ENCODE measurements at regions not wholly inside any gene's neighbourhood (a gene's known extent, or its start where the extent isn't known, plus 50 kb on each side); places are given as distances from the start of the nearest gene placed in this dataset.

- no peak overlapping the region for H2BK5ac ChIP-seq (ENCODE audit: low read depth, low read length, poor library complexity, severe bottlenecking)
- H3K18ac ChIP-seq (ENCODE audit: low read depth in 1 of 2, low read length in 2 of 2): no peak overlapping the region
- H3K4me3 ChIP-seq (ENCODE audit: insufficient read depth in 1 of 2, low read depth in 1 of 2, low read length in 2 of 2): no peak overlapping the region
- no peak overlapping the region for H3K23ac ChIP-seq (ENCODE audit: low read length in 2 of 2)
- no peak overlapping the region for H2AFZ ChIP-seq (ENCODE audit: low read depth, low read length)
- no peak overlapping the region for H4K91ac ChIP-seq (ENCODE audit: low read length)
- no peak overlapping the region for H3K27ac ChIP-seq (ENCODE audit: low read length, poor library complexity, severe bottlenecking)
- no peaks in the 10 kb centered on the region for H3K9me3 ChIP-seq (ENCODE audit: control insufficient read depth, low read length)
- no peaks in the 10 kb centered on the region for H3K27me3 ChIP-seq (ENCODE audit: control insufficient read depth in 1 of 2, insufficient read depth in 1 of 2, low read length in 2 of 2)
- H3K9ac ChIP-seq (ENCODE audit: low read length): no peak overlapping the region
- no peaks in the 10 kb centered on the region for H3K79me1 ChIP-seq (replicated peaks; ENCODE audit: low read length, poor library complexity, severe bottlenecking)
- H2BK15ac ChIP-seq (ENCODE audit: low read depth, poor library complexity, severe bottlenecking): no peak overlapping the region
- no peak overlapping the region for H3K4ac ChIP-seq (ENCODE audit: low read depth in 1 of 2, low read length in 2 of 2)
- no peak overlapping the region for H2AK5ac ChIP-seq (ENCODE audit: low read length, severe bottlenecking)
- H2BK120ac ChIP-seq (ENCODE audit: low read depth, low read length): no peak overlapping the region
- no peak overlapping the region for H3K14ac ChIP-seq (ENCODE audit: low read length in 2 of 2)
- no peaks in the 10 kb centered on the region for H3K36me3 ChIP-seq (ENCODE audit: control insufficient read depth in 1 of 2, insufficient read depth in 2 of 2, low read depth in 1 of 2, low read length in 2 of 2)
- WGBS: 100% methylated on average over 4 of the region's 6 CpGs
- H4K8ac ChIP-seq (ENCODE audit: low read length): no peak overlapping the region
- H2BK12ac ChIP-seq (ENCODE audit: low read length in 2 of 2): no peak overlapping the region
- no peaks in the 10 kb centered on the region for H3K4me1 ChIP-seq (ENCODE audit: control insufficient read depth, insufficient read depth, low read depth, low read length)
- peak; percentile 36 for DNase-seq
- no peak overlapping the region for H3K4me2 ChIP-seq (ENCODE audit: low read length, poor library complexity, severe bottlenecking)
These were observed 526.6 kb downstream of the KLF12 start for GRCh38 chr13:73607489-73608156.

GRCh38 chr13:73603646-73604045 lies 530.6 kb downstream of the KLF12 start:
- H3K23ac ChIP-seq (ENCODE audit: low read length in 2 of 2): no peak overlapping the region
- 71% methylated on average over 1 of the region's 1 CpG for WGBS
- no peak overlapping the region for H3K4me3 ChIP-seq (ENCODE audit: insufficient read depth in 1 of 2, low read depth in 1 of 2, low read length in 2 of 2)
- H3K18ac ChIP-seq (ENCODE audit: low read depth in 1 of 2, low read length in 2 of 2): no peak overlapping the region
- no peak overlapping the region for H3K4ac ChIP-seq (ENCODE audit: low read depth in 1 of 2, low read length in 2 of 2)
- no peak overlapping the region for H3K9ac ChIP-seq (ENCODE audit: low read length)
- H2BK120ac ChIP-seq (ENCODE audit: low read depth, low read length): no peak overlapping the region
- no peak overlapping the region for H3K4me2 ChIP-seq (ENCODE audit: low read length, poor library complexity, severe bottlenecking)
- H3K27ac ChIP-seq (ENCODE audit: low read length, poor library complexity, severe bottlenecking): no peak overlapping the region
- no peak overlapping the region for H2AK5ac ChIP-seq (ENCODE audit: low read length, severe bottlenecking)
- H2BK15ac ChIP-seq (ENCODE audit: low read depth, poor library complexity, severe bottlenecking): no peak overlapping the region
- H3K27me3 ChIP-seq (ENCODE audit: control insufficient read depth in 1 of 2, insufficient read depth in 1 of 2, low read length in 2 of 2): no peaks in the 10 kb centered on the region
- DNase-seq: no peak
- H4K91ac ChIP-seq (ENCODE audit: low read length): no peak overlapping the region
- H3K14ac ChIP-seq (ENCODE audit: low read length in 2 of 2): no peak overlapping the region
- H3K79me1 ChIP-seq (replicated peaks; ENCODE audit: low read length, poor library complexity, severe bottlenecking): no peaks in the 10 kb centered on the region
- H3K36me3 ChIP-seq (ENCODE audit: control insufficient read depth in 1 of 2, insufficient read depth in 2 of 2, low read depth in 1 of 2, low read length in 2 of 2): no peaks in the 10 kb centered on the region
- H3K4me1 ChIP-seq (ENCODE audit: control insufficient read depth, insufficient read depth, low read depth, low read length): no peaks in the 10 kb centered on the region
- H2BK5ac ChIP-seq (ENCODE audit: low read depth, low read length, poor library complexity, severe bottlenecking): no peak overlapping the region
- no peaks in the 10 kb centered on the region for H3K9me3 ChIP-seq (ENCODE audit: control insufficient read depth, low read length)
- H2AFZ ChIP-seq (ENCODE audit: low read depth, low read length): no peak overlapping the region
- H4K8ac ChIP-seq (ENCODE audit: low read length): no peak overlapping the region
- H2BK12ac ChIP-seq (ENCODE audit: low read length in 2 of 2): no peak overlapping the region

- no peak overlapping the region for H3K4ac ChIP-seq (ENCODE audit: low read depth in 1 of 2, low read length in 2 of 2)
- WGBS: 76% methylated on average over 4 of the region's 5 CpGs
- no peak overlapping the region for H3K9ac ChIP-seq (ENCODE audit: low read length)
- no peaks in the 10 kb centered on the region for H3K27me3 ChIP-seq (ENCODE audit: control insufficient read depth in 1 of 2, insufficient read depth in 1 of 2, low read length in 2 of 2)
- no peak for DNase-seq
- H2BK5ac ChIP-seq (ENCODE audit: low read depth, low read length, poor library complexity, severe bottlenecking): no peak overlapping the region
- H3K18ac ChIP-seq (ENCODE audit: low read depth in 1 of 2, low read length in 2 of 2): no peak overlapping the region
- no peak overlapping the region for H2BK12ac ChIP-seq (ENCODE audit: low read length in 2 of 2)
- H3K9me3 ChIP-seq (ENCODE audit: control insufficient read depth, low read length): no peaks in the 10 kb centered on the region
- H2BK15ac ChIP-seq (ENCODE audit: low read depth, poor library complexity, severe bottlenecking): no peak overlapping the region
- no peaks in the 10 kb centered on the region for H3K36me3 ChIP-seq (ENCODE audit: control insufficient read depth in 1 of 2, insufficient read depth in 2 of 2, low read depth in 1 of 2, low read length in 2 of 2)
- no peaks in the 10 kb centered on the region for H3K79me1 ChIP-seq (replicated peaks; ENCODE audit: low read length, poor library complexity, severe bottlenecking)
- no peak overlapping the region for H2BK120ac ChIP-seq (ENCODE audit: low read depth, low read length)
- H3K14ac ChIP-seq (ENCODE audit: low read length in 2 of 2): no peak overlapping the region
- H3K4me2 ChIP-seq (ENCODE audit: low read length, poor library complexity, severe bottlenecking): no peak overlapping the region
- H4K91ac ChIP-seq (ENCODE audit: low read length): no peak overlapping the region
- no peak overlapping the region for H2AFZ ChIP-seq (ENCODE audit: low read depth, low read length)
- no peaks in the 10 kb centered on the region for H3K4me1 ChIP-seq (ENCODE audit: control insufficient read depth, insufficient read depth, low read depth, low read length)
- no peak overlapping the region for H3K23ac ChIP-seq (ENCODE audit: low read length in 2 of 2)
- H4K8ac ChIP-seq (ENCODE audit: low read length): no peak overlapping the region
- no peak overlapping the region for H3K4me3 ChIP-seq (ENCODE audit: insufficient read depth in 1 of 2, low read depth in 1 of 2, low read length in 2 of 2)
- no peak overlapping the region for H3K27ac ChIP-seq (ENCODE audit: low read length, poor library complexity, severe bottlenecking)
- no peak overlapping the region for H2AK5ac ChIP-seq (ENCODE audit: low read length, severe bottlenecking)
These were observed 531.9 kb downstream of the KLF12 start for GRCh38 chr13:73602295-73602694.

GRCh38 chr13:73601708-73602107 lies 532.5 kb downstream of the KLF12 start:
- H3K4me1 ChIP-seq (ENCODE audit: control insufficient read depth, insufficient read depth, low read depth, low read length): no peaks in the 10 kb centered on the region
- H3K18ac ChIP-seq (ENCODE audit: low read depth in 1 of 2, low read length in 2 of 2): no peak overlapping the region
- no peak overlapping the region for H2BK120ac ChIP-seq (ENCODE audit: low read depth, low read length)
- no peak overlapping the region for H4K8ac ChIP-seq (ENCODE audit: low read length)
- H3K4ac ChIP-seq (ENCODE audit: low read depth in 1 of 2, low read length in 2 of 2): no peak overlapping the region
- no peak overlapping the region for H2BK15ac ChIP-seq (ENCODE audit: low read depth, poor library complexity, severe bottlenecking)
- no peak overlapping the region for H2BK5ac ChIP-seq (ENCODE audit: low read depth, low read length, poor library complexity, severe bottlenecking)
- H3K4me3 ChIP-seq (ENCODE audit: insufficient read depth in 1 of 2, low read depth in 1 of 2, low read length in 2 of 2): no peak overlapping the region
- no peak overlapping the region for H3K4me2 ChIP-seq (ENCODE audit: low read length, poor library complexity, severe bottlenecking)
- H3K27me3 ChIP-seq (ENCODE audit: control insufficient read depth in 1 of 2, insufficient read depth in 1 of 2, low read length in 2 of 2): no peaks in the 10 kb centered on the region
- no peak overlapping the region for H2BK12ac ChIP-seq (ENCODE audit: low read length in 2 of 2)
- H3K36me3 ChIP-seq (ENCODE audit: control insufficient read depth in 1 of 2, insufficient read depth in 2 of 2, low read depth in 1 of 2, low read length in 2 of 2): no peaks in the 10 kb centered on the region
- no peak overlapping the region for H4K91ac ChIP-seq (ENCODE audit: low read length)
- no peak overlapping the region for H3K23ac ChIP-seq (ENCODE audit: low read length in 2 of 2)
- no peaks in the 10 kb centered on the region for H3K79me1 ChIP-seq (replicated peaks; ENCODE audit: low read length, poor library complexity, severe bottlenecking)
- no peak overlapping the region for H3K27ac ChIP-seq (ENCODE audit: low read length, poor library complexity, severe bottlenecking)
- no peaks in the 10 kb centered on the region for H3K9me3 ChIP-seq (ENCODE audit: control insufficient read depth, low read length)
- no peak overlapping the region for H2AFZ ChIP-seq (ENCODE audit: low read depth, low read length)
- no peak overlapping the region for H3K9ac ChIP-seq (ENCODE audit: low read length)
- H3K14ac ChIP-seq (ENCODE audit: low read length in 2 of 2): no peak overlapping the region
- WGBS: no CpG with 5 or more reads among the region's 1 CpG
- DNase-seq: no peak
- no peak overlapping the region for H2AK5ac ChIP-seq (ENCODE audit: low read length, severe bottlenecking)

Data from mesenchymal stem cell (in vitro differentiated cells and primary cell).